ENCODE measurements at regions not wholly inside any gene's neighbourhood (a gene's known extent, or its start where the extent isn't known, plus 50 kb on each side); places are given as distances from the start of the nearest gene placed in this dataset.

DNA sequence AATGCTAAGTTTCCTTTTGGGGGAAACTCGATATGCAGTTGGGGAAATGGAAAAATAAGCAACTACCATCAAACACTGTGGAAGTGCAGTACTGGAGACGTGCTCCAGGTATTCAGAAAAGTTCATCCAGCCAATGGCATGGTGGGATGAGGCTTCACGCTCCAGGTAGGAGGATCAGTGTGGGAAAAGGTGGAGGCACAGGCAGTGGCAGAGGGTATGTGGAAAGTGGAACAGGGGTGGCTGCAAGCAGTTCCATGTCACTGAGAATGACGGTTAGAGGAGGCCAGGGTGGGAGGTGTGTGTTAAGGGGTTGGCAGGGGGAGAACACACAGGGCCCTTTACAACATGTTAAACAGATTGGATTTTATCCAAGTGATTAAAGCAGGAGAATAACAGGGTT, 105.1 kb upstream of the NCAM1 start:
- H3K56ac ChIP-seq (ENCODE audit: extremely low read depth, insufficient read depth, low read length), result no peak overlapping the region
- H3K23ac ChIP-seq (ENCODE audit: low read depth, low read length), result no peak overlapping the region
- dilution Hi-C loops (cut with HindIII; ENCODE audit: low sequenced_read_pairs, unreplicated experiment), result no loop called here
- H3K4me3 ChIP-seq (ENCODE audit: insufficient read depth, low read depth, low read length), result no peak overlapping the region
- no peak overlapping the region for H2AK5ac ChIP-seq (ENCODE audit: low read depth, low read length)
- no peak overlapping the region for H4K8ac ChIP-seq (ENCODE audit: low read depth in 2 of 2, low read length in 2 of 2)
- no peak overlapping the region for H2BK120ac ChIP-seq (ENCODE audit: low read depth, low read length)
- no peak overlapping the region for H3K14ac ChIP-seq (replicated peaks; ENCODE audit: low read depth, low read length)
- no peak overlapping the region for H3K9ac ChIP-seq (ENCODE audit: low read depth, low read length)
- intact Hi-C loops (cut with micrococcal nuclease), result no loop called here
- no peak overlapping the region for H4K5ac ChIP-seq (ENCODE audit: low read depth, low read length)
- H3K9me3 ChIP-seq (ENCODE audit: control insufficient read depth, insufficient read depth, low read length), result 0 out of 2 replicates have a peak, but pooled peaks cover 2% of the 10 kb centered on the region
- 47% methylated on average over 3 of the region's 4 CpGs; no CpG with 5 or more reads in 1 of the 2 experiments for WGBS, 2 experiments (ENCODE audit: extremely low coverage in 2 of 2, insufficient read length in 1 of 2)
- H3K9me1 ChIP-seq (ENCODE audit: insufficient read depth, low read length), result no peaks in the 10 kb centered on the region
- no peaks in the 10 kb centered on the region for H3K79me1 ChIP-seq (ENCODE audit: low read depth in 1 of 2, low read length in 2 of 2)
- no peak overlapping the region for H2AK9ac ChIP-seq (replicated peaks; ENCODE audit: low read depth, low read length, poor library complexity)
- no peak for ATAC-seq (ENCODE audit: low read depth)
- ChIA-PET CTCF (no interaction called here), POLR2A (ENCODE audit: unreplicated experiment) (no interaction called here)
- no peaks in the 10 kb centered on the region for H3K4me1 ChIP-seq (ENCODE audit: control insufficient read depth, insufficient read depth, low read length)
- no peak overlapping the region for H3K4me2 ChIP-seq (ENCODE audit: low read depth, low read length)
- H3K36me3 ChIP-seq (ENCODE audit: control insufficient read depth, insufficient read depth, low read length), result no peaks in the 10 kb centered on the region
- H3K18ac ChIP-seq (ENCODE audit: low read depth, low read length), result no peak overlapping the region
- no peak for DNase-seq
- BruUV-seq (replicated peaks), result no TSS peak
- H4K91ac ChIP-seq (ENCODE audit: insufficient read depth, low read depth, low read length), result no peak overlapping the region
- H2BK20ac ChIP-seq (ENCODE audit: low read depth, low read length), result no peak overlapping the region
- H4K20me1 ChIP-seq (ENCODE audit: insufficient read depth, low read length), result no peaks in the 10 kb centered on the region
- no peak overlapping the region for H2BK15ac ChIP-seq (ENCODE audit: low read depth, low read length)
- TF ChIP-seq, protein P1, sequence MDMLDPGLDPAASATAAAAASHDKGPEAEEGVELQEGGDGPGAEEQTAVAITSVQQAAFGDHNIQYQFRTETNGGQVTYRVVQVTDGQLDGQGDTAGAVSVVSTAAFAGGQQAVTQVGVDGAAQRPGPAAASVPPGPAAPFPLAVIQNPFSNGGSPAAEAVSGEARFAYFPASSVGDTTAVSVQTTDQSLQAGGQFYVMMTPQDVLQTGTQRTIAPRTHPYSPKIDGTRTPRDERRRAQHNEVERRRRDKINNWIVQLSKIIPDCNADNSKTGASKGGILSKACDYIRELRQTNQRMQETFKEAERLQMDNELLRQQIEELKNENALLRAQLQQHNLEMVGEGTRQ (IDR thresholded peaks at IDR 0.05; ENCODE audit: low read depth, low read length), result no peak
- no peak overlapping the region for H3K27ac ChIP-seq (ENCODE audit: insufficient read depth, low read length)
- H2BK5ac ChIP-seq (ENCODE audit: low read depth, low read length, poor library complexity, severe bottlenecking), result no peak overlapping the region
- no peaks in the 10 kb centered on the region for H3K27me3 ChIP-seq (ENCODE audit: control insufficient read depth, insufficient read depth, low read length)
- in situ Hi-C loops (cut with MboI; ENCODE audit: low sequenced_read_pairs), result no loop called here
- H3K4ac ChIP-seq (ENCODE audit: low read depth, low read length), result no peak overlapping the region
- no peak overlapping the region for H2AFZ ChIP-seq (replicated peaks; ENCODE audit: low read length, poor library complexity)
